H1 (cell line): ENCODE measurements at regions not wholly inside any gene's neighbourhood (a gene's known extent, or its start where the extent isn't known, plus 50 kb on each side); places are given as distances from the start of the nearest gene placed in this dataset.

Source experiments
- CTCF ChIA-PET: fragments of 300-600 bp; sonication (Branson Sonifier 250); formaldehyde crosslinking; loops from one replicate; lab custom pipeline; 2021; ENCODE audit not compliant: partially characterized antibody; lab: Charles Lee
- POLR2A ChIA-PET: fragments of 300-600 bp; sonication (Branson Sonifier 250); formaldehyde crosslinking; loops from one replicate; lab custom pipeline; 2021; ENCODE audit warnings: inconsistent platforms; ENCODE audit not compliant: partially characterized antibody; lab: Charles Lee
- DNase-seq, 2 experiments: peaks; one replicate each; pipeline versions ENCODE4 v3.0.0 to v3.0.0-alpha.2; 2010 to 2022; ENCODE audit warnings: low spot score in 2 of 2, low read depth in 1 of 2, mixed read lengths in 1 of 2
- FAIRE-seq: peaks from 2 replicates; lab custom pipeline; 2011; peaks lifted over from hg19 to GRCh38; lab: Jason Lieb, UNC
- H2AFZ ChIP-seq: 2 replicates; pipeline ENCODE4 v1.8.1; 2012; ENCODE audit warnings: low read length, inconsistent platforms
- H2AK5ac ChIP-seq: 2 replicates; pipeline ENCODE4 v1.6.1; 2013; ENCODE audit warnings: low read depth, low read length
- H2BK120ac ChIP-seq: replicated peaks from 2 replicates; pipeline ENCODE3; 2013; ENCODE audit warnings: low read depth, low read length, inconsistent platforms
- H2BK12ac ChIP-seq: 2 replicates; pipeline ENCODE4 v1.6.1; 2013; ENCODE audit warnings: low read depth, low read length
- H2BK15ac ChIP-seq: 2 replicates; pipeline ENCODE4 v1.6.1; 2013; ENCODE audit warnings: low read length
- H2BK20ac ChIP-seq: 2 replicates; pipeline ENCODE4 v1.6.1; 2013; ENCODE audit warnings: low read length
- H2BK5ac ChIP-seq: 2 replicates; pipeline ENCODE4 v1.6.1; 2013; ENCODE audit warnings: low read depth, low read length
- H3K14ac ChIP-seq: 2 replicates; pipeline ENCODE4 v1.6.1; 2013; ENCODE audit warnings: inconsistent platforms; ENCODE audit not compliant: insufficient read length
- H3K18ac ChIP-seq: 2 replicates; pipeline ENCODE4 v1.6.1; 2013; ENCODE audit warnings: low read length; ENCODE audit errors: extremely low read depth
- H3K23ac ChIP-seq: 2 replicates; pipeline ENCODE4 v1.6.1; 2013; ENCODE audit warnings: inconsistent platforms; ENCODE audit not compliant: insufficient read length
- H3K23me2 ChIP-seq: 2 replicates; pipeline ENCODE4 v1.6.1; 2013; ENCODE audit warnings: low read depth, low read length
- H3K27ac ChIP-seq: 2 replicates; pipeline ENCODE4 v1.6.1; 2011; ENCODE audit warnings: low read depth, low read length, inconsistent platforms
- H3K27me3 ChIP-seq, 4 experiments: replicated peaks in 1 of 4; 1 replicate in 1 of 4; 2 replicates in 3 of 4; pipeline versions ENCODE4 v1.6.1 to v1.8.1; 2011 to 2013; ENCODE audit warnings: low read length in 3 of 4, mild to moderate bottlenecking in 3 of 4, inconsistent platforms in 2 of 4, mixed read lengths in 2 of 4, moderate library complexity in 1 of 4; ENCODE audit not compliant: control insufficient read depth in 3 of 4, insufficient read depth in 3 of 4; ENCODE audit errors: extremely low read depth in 1 of 4
- H3K36me3 ChIP-seq, 4 experiments: 2 replicates each; pipeline versions ENCODE4 v1.6.1 to v1.8.1; 2011 to 2013; ENCODE audit warnings: mild to moderate bottlenecking in 4 of 4, low read length in 3 of 4, moderate library complexity in 2 of 4, control low read depth in 1 of 4, inconsistent platforms in 1 of 4; ENCODE audit not compliant: insufficient read depth in 4 of 4, control insufficient read depth in 2 of 4
- H3K4ac ChIP-seq: replicated peaks from 2 replicates; pipeline ENCODE3; 2013; ENCODE audit warnings: low read length, low read depth, mixed read lengths, inconsistent platforms; ENCODE audit not compliant: insufficient read length
- H3K4me1 ChIP-seq, 4 experiments: replicated peaks in 1 of 4; 1 replicate in 1 of 4; 2 replicates in 3 of 4; pipeline versions ENCODE4 v1.6.1 to v1.8.1; 2011 to 2013; ENCODE audit warnings: low read length in 3 of 4, inconsistent platforms in 2 of 4, mixed read lengths in 1 of 4; ENCODE audit not compliant: insufficient read depth in 4 of 4, control insufficient read depth in 3 of 4
- H3K4me2 ChIP-seq, 2 experiments: 2 replicates each; pipeline versions ENCODE4 v1.6.1 to v1.8.1; 2011 to 2013; ENCODE audit warnings: low read depth in 2 of 2, low read length in 2 of 2, control low read depth in 1 of 2, inconsistent platforms in 1 of 2, mild to moderate bottlenecking in 1 of 2; ENCODE audit not compliant: insufficient read depth in 1 of 2
- H3K4me3 ChIP-seq, 4 experiments: fragments of 200-600, 300-600 bp in 1 of 4; sonication (generic), shearing (Covaris generic), sonication (Bioruptor Twin) in 1 of 4; 2 replicates each; pipeline versions ENCODE4 v1.5.1 to v1.8.1; 2011 to 2016; ENCODE audit warnings: low read length in 4 of 4, low read depth in 3 of 4, control low read depth in 2 of 4, inconsistent platforms in 2 of 4, mild to moderate bottlenecking in 2 of 4, mixed read lengths in 1 of 4, moderate library complexity in 1 of 4; ENCODE audit not compliant: insufficient read depth in 2 of 4; ENCODE audit errors: extremely low read depth in 1 of 4
- H3K56ac ChIP-seq: replicated peaks from 2 replicates; pipeline ENCODE3; 2013; ENCODE audit warnings: low read depth, mild to moderate bottlenecking, mixed read lengths, low read length, inconsistent platforms; ENCODE audit not compliant: insufficient read length
- H3K79me1 ChIP-seq: 2 replicates; pipeline ENCODE4 v1.6.1; 2013; ENCODE audit warnings: low read depth, low read length, control low read depth
- H3K79me2 ChIP-seq, 2 experiments: 2 replicates each; pipeline versions ENCODE4 v1.6.1 to v1.8.1; 2012 to 2013; ENCODE audit warnings: low read length in 2 of 2, mild to moderate bottlenecking in 2 of 2, inconsistent platforms in 1 of 2; ENCODE audit not compliant: insufficient read depth in 2 of 2, control insufficient read depth in 1 of 2
- H3K9ac ChIP-seq, 4 experiments: replicated peaks in 1 of 4; 1 replicate in 1 of 4; 2 replicates in 3 of 4; pipeline versions ENCODE4 v1.6.1 to v1.8.1; 2011 to 2013; ENCODE audit warnings: low read depth in 3 of 4, low read length in 3 of 4, control low read depth in 2 of 4, mild to moderate bottlenecking in 2 of 4, moderate library complexity in 2 of 4, inconsistent platforms in 1 of 4; ENCODE audit errors: extremely low read depth in 1 of 4
- H3K9me3 ChIP-seq, 2 experiments: 2 replicates each; pipeline versions ENCODE4 v1.6.1 to v1.8.1; 2012 to 2013; ENCODE audit warnings: mild to moderate bottlenecking in 2 of 2, moderate library complexity in 2 of 2, control low read depth in 1 of 2, inconsistent platforms in 1 of 2, low read depth in 1 of 2, low read length in 1 of 2, mixed read lengths in 1 of 2; ENCODE audit not compliant: insufficient read depth in 2 of 2
- H4K20me1 ChIP-seq, 2 experiments: replicated peaks in 1 of 2; 2 replicates each; pipeline versions ENCODE3 to v1.8.1; 2011 to 2013; ENCODE audit warnings: inconsistent platforms in 2 of 2, low read length in 2 of 2, mild to moderate bottlenecking in 1 of 2; ENCODE audit not compliant: insufficient read depth in 2 of 2, control insufficient read depth in 1 of 2
- H4K5ac ChIP-seq: 2 replicates; pipeline ENCODE4 v1.6.1; 2013; ENCODE audit warnings: low read length, low read depth, mixed read lengths, inconsistent platforms; ENCODE audit not compliant: insufficient read length
- H4K8ac ChIP-seq: 2 replicates; pipeline ENCODE4 v1.8.0; 2013; ENCODE audit warnings: mild to moderate bottlenecking, moderate library complexity, low read length, inconsistent platforms; ENCODE audit not compliant: insufficient read depth; ENCODE audit errors: extremely low read depth
- H4K91ac ChIP-seq: replicated peaks from 2 replicates; pipeline ENCODE3; 2013; ENCODE audit warnings: low read length, mixed read lengths, inconsistent platforms; ENCODE audit not compliant: insufficient read length
- CTBP2 ChIP-seq: IDR thresholded peaks from 2 replicates; pipeline ENCODE4 v1.7.0; 2011; ENCODE audit warnings: borderline replicate concordance, mild to moderate bottlenecking, moderate library complexity, mixed read lengths, low read length; ENCODE audit not compliant: insufficient read depth, insufficient read length
- NRF1 ChIP-seq: IDR thresholded peaks from 2 replicates; pipeline ENCODE4 v1.6.1; 2011; ENCODE audit warnings: mild to moderate bottlenecking, low read depth, low read length, improper control_type of control experiment
- POU5F1 ChIP-seq: IDR thresholded peaks from 2 replicates; pipeline ENCODE4 v1.6.1; 2011; ENCODE audit warnings: low read depth, mild to moderate bottlenecking, low read length, moderate library complexity
- SRF ChIP-seq: IDR thresholded peaks from 2 replicates; pipeline ENCODE4 v1.6.1; 2011; ENCODE audit warnings: mild to moderate bottlenecking, low read depth, low read length, moderate library complexity
- TEAD4 ChIP-seq: IDR thresholded peaks from 2 replicates; pipeline ENCODE4 v1.6.1; 2012; ENCODE audit warnings: low read depth, low read length, inconsistent platforms, mixed read lengths
- WGBS, 2 experiments: shearing (Covaris generic) in 1 of 2; methylation state at CpG; one replicate each; pipeline versions ENCODE4 v1.1.6 to v1.1.7; 2013 to 2015; ENCODE audit warnings: low lambda C conversion rate in 2 of 2, mixed read lengths in 2 of 2, inconsistent platforms in 1 of 2, low coverage in 1 of 2, missing lambda C conversion rate in 1 of 2; ENCODE audit not compliant: insufficient replicate concordance in 2 of 2, insufficient coverage in 1 of 2, insufficient read length in 1 of 2; ENCODE audit errors: extremely low coverage in 1 of 2, missing lambda C conversion rate in 1 of 2; 5-methylcytosine and 5-hydroxymethylcytosine counted together

GRCh38 chr9:1759771-1760300 lies 255.3 kb upstream of the SMARCA2 start:
- no peaks in the 10 kb centered on the region for H4K20me1 ChIP-seq
- no peaks in the 10 kb centered on the region; the same call in 1 of the 2 replicates for H3K23me2 ChIP-seq
- no peak overlapping the region for H3K9ac ChIP-seq
- H3K79me2 ChIP-seq, result no peaks in the 10 kb centered on the region
- H3K4me2 ChIP-seq, result no peak overlapping the region
- H3K18ac ChIP-seq, result no peak overlapping the region
- no peak overlapping the region for H3K14ac ChIP-seq
- no peak overlapping the region for H2BK5ac ChIP-seq
- H3K23ac ChIP-seq, result no peak overlapping the region
- peak overlapping the region; percentile 34; the same call in 1 of the 2 replicates for H2AFZ ChIP-seq
- H3K27ac ChIP-seq, result no peak overlapping the region
- H2BK12ac ChIP-seq, result no peak overlapping the region
- no peak overlapping the region for H3K4ac ChIP-seq
- H2AK5ac ChIP-seq, result no peak overlapping the region
- TF ChIP-seq TEAD4, result no peak
- TF ChIP-seq CTBP2, result no peak
- TF ChIP-seq POU5F1, result no peak
- TF ChIP-seq SRF, result peak; percentile 41; the same call in 1 of the 2 replicates
- TF ChIP-seq NRF1, result no peak
- TF ChIP-seq, all 59 proteins: peak for 1
- Histone ChIP-seq H2BK15ac (no peak overlapping the region), H3K4me3 (no peak overlapping the region), H4K8ac (no peak overlapping the region), H3K36me3 (no peaks in the 10 kb centered on the region), H3K79me1 (no peaks in the 10 kb centered on the region), H4K5ac (no peak overlapping the region), H3K4me1 (peaks cover 0 to 2% (median 0%) of the 10 kb centered on the region in 4 experiments; a peak in 2 of 7 replicates), H2BK120ac (no peak overlapping the region), H3K27me3 (no peaks in the 10 kb centered on the region), H2BK20ac (no peak overlapping the region), H3K9me3 (no peaks in the 10 kb centered on the region), H4K91ac (no peak overlapping the region), H3K56ac (no peak overlapping the region)
- WGBS, 2 experiments, result 92% methylated on average over 5 of the region's 5 CpGs; no CpG with 5 or more reads in 1 of the 2 experiments
- ChIA-PET POLR2A (no interaction called here), CTCF (no interaction called here)
- DNase-seq (no peak), FAIRE-seq (no peak)
